Memory B cell (primary cell): ENCODE measurements at regions not wholly inside any gene's neighbourhood (a gene's known extent, or its start where the extent isn't known, plus 50 kb on each side); places are given as distances from the start of the nearest gene placed in this dataset.

Experiments
- ATAC-seq: fragments of 150-1000 bp; cut with Tn5 transposase; 2 replicates; pipeline ENCODE4 v1.10.0; 2021; ENCODE audit warnings: low read depth, mild to moderate bottlenecking, moderate library complexity
- DNase-seq, 2 donors: peaks; one replicate each; pipeline ENCODE4 v3.0.0; 2022; ENCODE audit warnings: low spot score in 2 of 2
- H3K27ac Mint-ChIP-seq: one replicate; pipeline ENCODE4 v1.8.0; 2022; ENCODE audit warnings: mild to moderate bottlenecking, moderate library complexity, mixed read lengths
- H3K27me3 Mint-ChIP-seq: one replicate; pipeline ENCODE4 v1.8.0; 2022; ENCODE audit warnings: mixed read lengths
- H3K36me3 Mint-ChIP-seq: one replicate; pipeline ENCODE4 v1.8.0; 2022; ENCODE audit warnings: mild to moderate bottlenecking, mixed read lengths
- H3K4me1 Mint-ChIP-seq: one replicate; pipeline ENCODE4 v1.8.0; 2022; ENCODE audit warnings: mixed read lengths
- H3K4me3 Mint-ChIP-seq: one replicate; pipeline ENCODE4 v1.8.0; 2022; ENCODE audit warnings: mild to moderate bottlenecking, moderate library complexity, mixed read lengths
- H3K9me3 Mint-ChIP-seq: one replicate; pipeline ENCODE4 v1.8.0; 2022; ENCODE audit warnings: mixed read lengths

GRCh38 chr4:13876131-13876530, 248.6 kb upstream of the BOD1L1 start:
- H3K9me3 Mint-ChIP-seq = no peaks in the 10 kb centered on the region
- H3K27me3 Mint-ChIP-seq = peaks cover 4% of the 10 kb centered on the region
- DNase-seq = no peak
- no peak for ATAC-seq
- no peak overlapping the region for H3K27ac Mint-ChIP-seq
- H3K4me3 Mint-ChIP-seq = no peak overlapping the region
- no peaks in the 10 kb centered on the region for H3K4me1 Mint-ChIP-seq
- peaks cover under 1% of the 10 kb centered on the region for H3K36me3 Mint-ChIP-seq

DNA sequence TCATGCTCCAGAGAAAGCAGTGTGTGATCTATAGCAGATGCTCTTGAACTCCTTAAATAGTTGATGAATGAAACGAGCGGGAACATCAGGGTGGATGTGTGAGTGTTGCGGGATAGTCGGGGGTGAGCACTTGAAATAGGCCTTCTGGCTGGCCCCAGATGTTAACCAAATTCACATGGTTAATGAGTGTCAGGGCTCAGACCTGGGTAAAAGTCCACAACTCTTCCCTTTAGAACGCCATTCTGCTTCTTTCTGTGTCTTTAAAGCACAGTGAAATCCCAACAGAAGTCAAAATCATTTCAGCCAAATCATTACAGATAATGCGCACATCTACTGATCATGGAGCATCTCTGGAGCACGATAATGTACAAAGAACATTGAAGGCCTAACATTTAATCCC, 249.4 kb upstream of the BOD1L1 start:
- Mint-ChIP-seq H3K4me1 (no peaks in the 10 kb centered on the region), H3K9me3 (no peaks in the 10 kb centered on the region), H3K4me3 (no peak overlapping the region), H3K27ac (no peak overlapping the region), H3K27me3 (peaks cover 4% of the 10 kb centered on the region), H3K36me3 (no peaks in the 10 kb centered on the region)
- no peak for DNase-seq
- no peak for ATAC-seq

DNA sequence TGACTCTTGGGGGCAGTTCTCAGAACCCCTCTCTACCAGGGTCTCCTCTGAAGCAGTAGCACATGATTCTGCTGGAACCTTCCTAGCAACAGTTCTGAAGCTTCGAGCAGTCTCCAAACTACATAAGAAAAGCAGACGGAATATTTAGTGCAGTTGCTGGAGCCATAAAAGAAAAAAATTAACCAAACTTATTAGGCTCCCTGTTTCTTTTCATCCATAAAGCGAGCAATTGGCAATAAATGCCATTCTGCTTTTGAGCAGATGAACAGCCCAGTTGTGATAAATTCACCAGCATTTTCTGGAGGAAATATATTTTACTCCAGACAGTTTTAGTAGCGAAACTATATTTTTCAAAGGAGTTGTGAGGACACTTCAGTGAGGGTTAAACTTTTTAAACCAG, 250.1 kb upstream of the BOD1L1 start:
- no peaks in the 10 kb centered on the region for H3K36me3 Mint-ChIP-seq
- ATAC-seq (no peak), DNase-seq (no peak)
- H3K4me1 Mint-ChIP-seq = peaks cover 4% of the 10 kb centered on the region
- H3K27me3 Mint-ChIP-seq = peaks cover 4% of the 10 kb centered on the region
- H3K4me3 Mint-ChIP-seq = no peak overlapping the region
- no peak overlapping the region for H3K27ac Mint-ChIP-seq
- H3K9me3 Mint-ChIP-seq = no peaks in the 10 kb centered on the region

DNA sequence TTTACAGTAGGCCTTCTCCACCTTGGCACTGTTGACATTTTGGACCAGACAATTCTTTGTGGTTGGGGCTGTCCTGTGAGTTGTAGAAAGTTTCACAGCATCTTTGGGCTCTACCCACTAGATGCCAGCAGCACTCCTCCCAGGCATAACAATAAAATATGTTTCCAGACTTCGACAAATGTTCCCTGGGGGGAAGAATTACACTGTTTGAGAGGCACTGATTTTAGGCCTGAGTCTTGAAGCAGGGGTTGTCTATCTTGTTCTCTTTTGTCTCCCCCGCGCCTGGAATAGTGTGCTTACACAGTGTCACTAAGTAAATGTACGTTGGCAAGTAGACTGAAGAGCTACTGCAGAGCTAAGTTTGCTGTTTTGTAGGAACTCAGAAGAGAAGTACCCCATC, 254.4 kb upstream of the BOD1L1 start:
- Mint-ChIP-seq H3K4me3 (no peak overlapping the region), H3K4me1 (peaks cover 4% of the 10 kb centered on the region), H3K36me3 (no peaks in the 10 kb centered on the region), H3K27me3 (peaks cover 2% of the 10 kb centered on the region), H3K27ac (no peak overlapping the region), H3K9me3 (no peaks in the 10 kb centered on the region)
- no peak for ATAC-seq
- DNase-seq = no peak

- no peaks in the 10 kb centered on the region for H3K9me3 Mint-ChIP-seq
- peaks cover 4% of the 10 kb centered on the region for H3K4me1 Mint-ChIP-seq
- no peaks in the 10 kb centered on the region for H3K36me3 Mint-ChIP-seq
- H3K27me3 Mint-ChIP-seq = peaks cover 3% of the 10 kb centered on the region
- H3K27ac Mint-ChIP-seq = no peak overlapping the region
- DNase-seq = no peak
- H3K4me3 Mint-ChIP-seq = no peak overlapping the region
- no peak for ATAC-seq
Measured at GRCh38 chr4:13887010-13887409, 259.5 kb upstream of the BOD1L1 start.

DNA sequence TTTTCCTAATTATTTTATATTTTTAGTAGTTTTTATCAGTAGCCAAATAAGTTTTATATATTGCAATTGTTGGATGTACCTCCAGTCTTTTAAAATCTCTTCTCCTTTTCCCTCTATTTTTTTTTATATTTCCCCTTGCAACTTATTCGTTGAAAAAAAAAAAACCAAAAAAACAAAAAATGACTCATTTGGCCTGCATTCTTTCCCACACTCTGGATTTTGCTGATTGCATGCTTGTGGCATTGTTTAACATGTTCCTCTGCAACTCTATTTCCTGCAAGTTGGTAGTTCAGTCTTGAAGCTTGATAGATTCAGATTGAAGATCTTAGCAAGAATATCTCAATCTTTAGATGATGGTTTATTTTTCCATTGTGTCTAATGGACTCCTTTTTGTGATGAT, 260.6 kb upstream of the BOD1L1 start:
- ATAC-seq = no peak
- H3K4me1 Mint-ChIP-seq = no peaks in the 10 kb centered on the region
- no peak overlapping the region for H3K4me3 Mint-ChIP-seq
- H3K36me3 Mint-ChIP-seq = no peaks in the 10 kb centered on the region
- no peaks in the 10 kb centered on the region for H3K9me3 Mint-ChIP-seq
- H3K27me3 Mint-ChIP-seq = peaks cover 3% of the 10 kb centered on the region
- no peak overlapping the region for H3K27ac Mint-ChIP-seq
- DNase-seq = no peak

- Mint-ChIP-seq H3K4me3 (no peak overlapping the region), H3K9me3 (no peaks in the 10 kb centered on the region), H3K36me3 (no peaks in the 10 kb centered on the region), H3K4me1 (no peaks in the 10 kb centered on the region), H3K27ac (no peak overlapping the region), H3K27me3 (peaks cover 3% of the 10 kb centered on the region)
- DNase-seq (no peak), ATAC-seq (no peak)
Measured at GRCh38 chr4:13891544-13891939, 264.0 kb upstream of the BOD1L1 start.

DNA sequence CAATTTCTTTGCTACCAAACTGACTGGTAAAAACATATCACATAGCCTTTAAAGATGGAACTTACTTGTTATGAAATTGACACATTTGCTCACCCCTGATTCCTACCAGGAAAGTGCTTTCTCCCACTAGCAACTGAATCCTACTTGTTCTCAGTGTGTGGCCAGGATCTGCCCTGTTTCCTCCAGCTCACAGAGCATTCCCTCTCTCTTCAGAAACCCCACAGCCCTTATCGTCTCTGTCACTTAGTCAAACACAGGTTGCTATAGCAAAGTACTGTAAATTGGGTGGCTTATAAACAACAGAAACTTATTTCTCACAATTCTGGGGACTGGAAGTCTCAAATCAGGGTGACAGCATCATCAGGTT, 265.2 kb upstream of the BOD1L1 start:
- H3K36me3 Mint-ChIP-seq = no peaks in the 10 kb centered on the region
- no peaks in the 10 kb centered on the region for H3K9me3 Mint-ChIP-seq
- ATAC-seq = no peak
- no peak for DNase-seq
- H3K27me3 Mint-ChIP-seq = peaks cover 3% of the 10 kb centered on the region
- H3K4me3 Mint-ChIP-seq = no peak overlapping the region
- no peaks in the 10 kb centered on the region for H3K4me1 Mint-ChIP-seq
- no peak overlapping the region for H3K27ac Mint-ChIP-seq

DNA sequence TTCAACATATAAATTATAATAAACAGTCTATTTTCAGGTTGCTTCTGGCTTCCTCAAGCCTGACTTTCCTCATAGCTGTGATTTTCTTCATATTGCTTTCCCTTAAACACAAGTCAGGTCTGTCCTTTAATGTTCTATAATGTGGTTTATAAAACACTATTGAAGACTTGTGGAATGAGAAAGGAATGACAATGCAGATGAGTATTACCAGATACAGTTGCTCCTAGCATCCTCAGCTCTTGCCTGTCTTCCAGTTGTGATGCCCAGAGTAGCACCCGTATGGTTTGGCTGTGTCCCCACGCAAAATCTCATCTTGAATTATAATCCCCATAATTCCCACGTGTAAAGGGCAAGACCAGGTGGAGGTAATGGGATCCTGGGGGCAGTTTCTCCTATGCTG, 265.7 kb upstream of the BOD1L1 start:
- peaks cover 3% of the 10 kb centered on the region for H3K27me3 Mint-ChIP-seq

DNA sequence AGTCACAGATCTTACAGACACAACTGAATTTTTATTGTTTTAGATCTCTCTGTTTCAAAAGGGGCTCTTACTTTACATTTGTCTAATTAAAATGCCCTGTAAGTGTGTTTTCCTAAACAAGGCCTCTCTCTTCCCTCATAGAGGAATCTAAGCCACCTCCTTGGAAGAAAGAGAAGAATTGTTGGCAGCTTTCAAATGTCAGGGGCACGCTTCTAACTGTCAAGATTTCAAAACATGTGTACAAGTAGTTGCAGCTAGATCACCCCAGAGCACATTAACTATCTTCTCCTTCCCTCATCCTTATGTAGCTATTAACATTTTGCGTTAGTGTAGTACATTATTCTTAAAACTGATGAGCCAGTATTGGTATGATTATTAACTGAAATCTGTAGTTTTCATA, 266.5 kb upstream of the BOD1L1 start:
- no peaks in the 10 kb centered on the region for H3K4me1 Mint-ChIP-seq
- no peak overlapping the region for H3K27ac Mint-ChIP-seq
- H3K36me3 Mint-ChIP-seq = no peaks in the 10 kb centered on the region
- ATAC-seq (no peak), DNase-seq (no peak)
- no peak overlapping the region for H3K4me3 Mint-ChIP-seq
- H3K27me3 Mint-ChIP-seq = peaks cover 3% of the 10 kb centered on the region
- no peaks in the 10 kb centered on the region for H3K9me3 Mint-ChIP-seq

More for the DNA sequence above, 265.7 kb upstream of the BOD1L1 start:
- Mint-ChIP-seq H3K27ac (no peak overlapping the region), H3K36me3 (no peaks in the 10 kb centered on the region), H3K4me3 (no peak overlapping the region), H3K4me1 (no peaks in the 10 kb centered on the region), H3K9me3 (no peaks in the 10 kb centered on the region)
- DNase-seq = no peak
- no peak for ATAC-seq

- Mint-ChIP-seq H3K4me3 (no peak overlapping the region), H3K4me1 (no peaks in the 10 kb centered on the region), H3K9me3 (no peaks in the 10 kb centered on the region), H3K27me3 (no peaks in the 10 kb centered on the region), H3K27ac (no peak overlapping the region), H3K36me3 (no peaks in the 10 kb centered on the region)
- DNase-seq = no peak
- no peak for ATAC-seq
Measured at GRCh38 chr4:13900780-13901179, 273.3 kb upstream of the BOD1L1 start.

DNA sequence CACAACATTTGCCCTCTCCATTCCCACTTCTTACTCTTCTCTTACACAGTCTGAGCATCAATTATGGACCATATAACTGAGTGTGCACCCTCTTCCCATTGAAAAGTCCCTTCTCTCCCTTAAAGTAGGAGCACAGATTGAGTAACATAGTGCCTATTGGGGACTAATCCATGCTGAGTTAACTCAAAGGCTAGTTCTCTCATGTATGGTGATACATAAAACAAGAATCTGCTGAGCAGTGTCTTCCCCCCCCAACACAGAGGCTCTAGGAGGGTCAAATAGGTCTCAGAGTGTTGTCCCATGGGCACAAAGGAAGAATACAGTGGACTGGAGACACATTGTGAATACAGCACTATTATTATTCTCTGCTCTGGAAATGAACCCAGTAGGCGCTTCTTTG, 274.6 kb upstream of the BOD1L1 start:
- DNase-seq = no peak
- no peaks in the 10 kb centered on the region for H3K9me3 Mint-ChIP-seq
- peaks cover 2% of the 10 kb centered on the region for H3K4me1 Mint-ChIP-seq
- no peaks in the 10 kb centered on the region for H3K36me3 Mint-ChIP-seq
- no peak overlapping the region for H3K4me3 Mint-ChIP-seq
- no peak overlapping the region for H3K27ac Mint-ChIP-seq
- H3K27me3 Mint-ChIP-seq = no peaks in the 10 kb centered on the region
- ATAC-seq = no peak

- DNase-seq (no peak), ATAC-seq (no peak)
- Mint-ChIP-seq H3K9me3 (no peaks in the 10 kb centered on the region), H3K27me3 (no peaks in the 10 kb centered on the region), H3K4me1 (peaks cover 3% of the 10 kb centered on the region), H3K4me3 (no peak overlapping the region), H3K36me3 (no peaks in the 10 kb centered on the region), H3K27ac (no peak overlapping the region)
Measured at GRCh38 chr4:13903061-13903460, 275.5 kb upstream of the BOD1L1 start.

- DNase-seq (no peak), ATAC-seq (no peak)
- no peak overlapping the region for H3K27ac Mint-ChIP-seq
- H3K4me3 Mint-ChIP-seq = no peak overlapping the region
- no peaks in the 10 kb centered on the region for H3K9me3 Mint-ChIP-seq
- H3K36me3 Mint-ChIP-seq = no peaks in the 10 kb centered on the region
- peaks cover 3% of the 10 kb centered on the region for H3K4me1 Mint-ChIP-seq
- no peaks in the 10 kb centered on the region for H3K27me3 Mint-ChIP-seq
Measured at GRCh38 chr4:13903901-13904300, 276.4 kb upstream of the BOD1L1 start.

DNA sequence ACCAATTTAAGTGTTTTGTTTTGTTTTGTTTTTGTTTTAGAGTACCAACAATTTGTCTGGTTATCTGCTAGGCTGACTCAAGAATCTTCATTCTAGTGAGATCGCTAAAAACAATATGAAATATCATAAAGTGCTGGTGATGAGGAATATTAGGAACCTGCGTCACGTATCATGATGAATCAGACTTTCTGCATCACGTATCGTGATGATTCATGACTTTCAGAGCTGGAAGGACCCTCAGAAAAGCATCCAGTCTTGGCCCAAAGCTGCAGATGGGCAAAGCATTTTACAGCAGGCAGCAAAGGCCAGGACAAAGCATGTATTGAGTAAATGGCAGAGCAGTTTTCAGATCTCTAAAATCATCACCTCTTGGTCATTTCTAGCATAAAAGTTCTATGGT, 278.0 kb upstream of the BOD1L1 start:
- H3K36me3 Mint-ChIP-seq = no peaks in the 10 kb centered on the region
- DNase-seq = no peak
- H3K27ac Mint-ChIP-seq = no peak overlapping the region
- H3K4me1 Mint-ChIP-seq = peaks cover 3% of the 10 kb centered on the region
- no peak for ATAC-seq
- no peak overlapping the region for H3K4me3 Mint-ChIP-seq
- H3K9me3 Mint-ChIP-seq = no peaks in the 10 kb centered on the region
- H3K27me3 Mint-ChIP-seq = no peaks in the 10 kb centered on the region

DNA sequence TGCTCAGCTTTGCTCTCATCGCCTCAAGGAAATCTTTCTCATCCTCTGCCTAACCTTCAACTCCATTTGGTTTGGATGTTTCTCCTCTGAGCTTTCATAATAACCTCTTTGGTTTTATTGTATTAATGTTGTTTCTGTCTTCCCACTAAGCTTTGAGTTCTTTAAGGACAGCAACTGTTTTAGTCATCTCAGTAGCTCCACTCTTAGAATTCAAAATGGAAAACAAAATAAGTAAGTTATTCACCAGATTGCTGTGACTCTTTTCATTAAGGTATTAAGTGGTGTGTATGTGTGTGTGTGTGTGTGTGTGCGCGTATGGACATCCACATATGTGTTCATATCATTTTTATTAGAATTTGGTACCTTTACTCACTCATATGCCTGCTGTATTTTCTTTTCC, 279.2 kb upstream of the BOD1L1 start:
- Mint-ChIP-seq H3K9me3 (no peaks in the 10 kb centered on the region), H3K4me1 (peaks cover 3% of the 10 kb centered on the region), H3K4me3 (no peak overlapping the region), H3K27ac (no peak overlapping the region), H3K27me3 (no peaks in the 10 kb centered on the region), H3K36me3 (no peaks in the 10 kb centered on the region)
- DNase-seq = no peak
- no peak for ATAC-seq
